NB4 (cell line): ENCODE measurements at regions not wholly inside any gene's neighbourhood (a gene's known extent, or its start where the extent isn't known, plus 50 kb on each side); places are given as distances from the start of the nearest gene placed in this dataset.
"Not testable (repeated sequence)": the region's sequence is repeated elsewhere in the genome, so short reads cannot be mapped to it uniquely, and the experiment has no call there.

ENCODE experiments used
- POLR2A ChIP-seq: IDR thresholded peaks from 2 replicates; pipeline ENCODE4 v1.6.1; 2011; ENCODE audit warnings: mild to moderate bottlenecking; ENCODE audit not compliant: insufficient read length; ENCODE audit errors: extremely low read depth
- TF ChIP-seq, protein P1 (sequence below): IDR thresholded peaks from one replicate; pipeline ENCODE4 v1.5.1; 2012; ENCODE audit warnings: low read depth, low read length

DNA sequence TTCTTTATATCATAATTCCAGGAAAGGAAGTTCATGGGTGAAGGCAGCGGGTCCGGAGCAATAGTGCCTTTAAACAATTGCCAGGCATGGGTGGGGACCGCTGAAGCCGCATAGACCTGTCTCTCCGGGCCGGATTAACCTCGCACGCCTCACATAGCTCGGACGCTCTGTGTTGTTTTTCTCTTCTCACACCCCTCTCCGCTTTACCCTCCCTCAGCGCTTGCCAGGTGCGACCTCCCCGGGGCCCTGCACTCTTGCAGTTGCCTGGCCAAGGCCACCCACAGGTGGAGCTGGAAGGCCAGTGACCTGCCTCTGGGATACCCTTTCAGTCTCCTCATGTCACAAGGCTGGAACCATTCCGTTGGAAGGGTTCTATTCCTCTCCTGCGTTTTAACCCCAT lies 4021.5 kb upstream of the TPTE start:
- TF ChIP-seq POLR2A = not testable (repeated sequence)
- TF ChIP-seq, protein P1, sequence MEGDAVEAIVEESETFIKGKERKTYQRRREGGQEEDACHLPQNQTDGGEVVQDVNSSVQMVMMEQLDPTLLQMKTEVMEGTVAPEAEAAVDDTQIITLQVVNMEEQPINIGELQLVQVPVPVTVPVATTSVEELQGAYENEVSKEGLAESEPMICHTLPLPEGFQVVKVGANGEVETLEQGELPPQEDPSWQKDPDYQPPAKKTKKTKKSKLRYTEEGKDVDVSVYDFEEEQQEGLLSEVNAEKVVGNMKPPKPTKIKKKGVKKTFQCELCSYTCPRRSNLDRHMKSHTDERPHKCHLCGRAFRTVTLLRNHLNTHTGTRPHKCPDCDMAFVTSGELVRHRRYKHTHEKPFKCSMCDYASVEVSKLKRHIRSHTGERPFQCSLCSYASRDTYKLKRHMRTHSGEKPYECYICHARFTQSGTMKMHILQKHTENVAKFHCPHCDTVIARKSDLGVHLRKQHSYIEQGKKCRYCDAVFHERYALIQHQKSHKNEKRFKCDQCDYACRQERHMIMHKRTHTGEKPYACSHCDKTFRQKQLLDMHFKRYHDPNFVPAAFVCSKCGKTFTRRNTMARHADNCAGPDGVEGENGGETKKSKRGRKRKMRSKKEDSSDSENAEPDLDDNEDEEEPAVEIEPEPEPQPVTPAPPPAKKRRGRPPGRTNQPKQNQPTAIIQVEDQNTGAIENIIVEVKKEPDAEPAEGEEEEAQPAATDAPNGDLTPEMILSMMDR = not testable (repeated sequence)
